ENCODE measurements at regions not wholly inside any gene's neighbourhood (a gene's known extent, or its start where the extent isn't known, plus 50 kb on each side); places are given as distances from the start of the nearest gene placed in this dataset.

DNA sequence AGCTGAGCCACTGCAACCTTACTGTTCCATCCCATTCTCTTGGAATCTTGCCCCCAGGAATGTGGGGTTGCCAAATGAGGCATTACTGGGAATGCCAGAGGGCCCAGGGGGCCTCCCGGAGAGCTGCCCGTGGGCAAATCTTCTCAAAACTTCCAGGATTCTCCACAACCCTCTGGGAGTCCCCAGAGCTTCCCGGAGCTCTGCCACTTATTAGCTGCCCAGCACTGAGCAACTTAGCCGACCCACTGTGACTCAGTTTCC, 306.0 kb downstream of the FOXL1 start:
- no peaks in the 10 kb centered on the region for H3K9me3 ChIP-seq (ENCODE audit: control insufficient read depth, insufficient read depth, low read depth, low read length)
- POLR2A ChIA-PET: no interaction called here
- no peaks in the 10 kb centered on the region; the same call in 1 of the 2 replicates for H3K4me1 ChIP-seq (ENCODE audit: control insufficient read depth, insufficient read depth, low read length)
- CTCF ChIA-PET: interaction anchor here (0.7 kb wide), 1 partner anchor 293 kb away, joined by 3 read pairs; no protein-coding TSS in a partner anchor
- TF ChIP-seq ZFP37 (tag by site-specific recombination; IDR thresholded peaks at IDR 0.05): no peak
- TF ChIP-seq ZNF239 (tag by site-specific recombination; IDR thresholded peaks at IDR 0.05): no peak
- TF ChIP-seq HOXC10 (CRISPR knock-in tag; IDR thresholded peaks at IDR 0.05): no peak
- TF ChIP-seq, protein P1, sequence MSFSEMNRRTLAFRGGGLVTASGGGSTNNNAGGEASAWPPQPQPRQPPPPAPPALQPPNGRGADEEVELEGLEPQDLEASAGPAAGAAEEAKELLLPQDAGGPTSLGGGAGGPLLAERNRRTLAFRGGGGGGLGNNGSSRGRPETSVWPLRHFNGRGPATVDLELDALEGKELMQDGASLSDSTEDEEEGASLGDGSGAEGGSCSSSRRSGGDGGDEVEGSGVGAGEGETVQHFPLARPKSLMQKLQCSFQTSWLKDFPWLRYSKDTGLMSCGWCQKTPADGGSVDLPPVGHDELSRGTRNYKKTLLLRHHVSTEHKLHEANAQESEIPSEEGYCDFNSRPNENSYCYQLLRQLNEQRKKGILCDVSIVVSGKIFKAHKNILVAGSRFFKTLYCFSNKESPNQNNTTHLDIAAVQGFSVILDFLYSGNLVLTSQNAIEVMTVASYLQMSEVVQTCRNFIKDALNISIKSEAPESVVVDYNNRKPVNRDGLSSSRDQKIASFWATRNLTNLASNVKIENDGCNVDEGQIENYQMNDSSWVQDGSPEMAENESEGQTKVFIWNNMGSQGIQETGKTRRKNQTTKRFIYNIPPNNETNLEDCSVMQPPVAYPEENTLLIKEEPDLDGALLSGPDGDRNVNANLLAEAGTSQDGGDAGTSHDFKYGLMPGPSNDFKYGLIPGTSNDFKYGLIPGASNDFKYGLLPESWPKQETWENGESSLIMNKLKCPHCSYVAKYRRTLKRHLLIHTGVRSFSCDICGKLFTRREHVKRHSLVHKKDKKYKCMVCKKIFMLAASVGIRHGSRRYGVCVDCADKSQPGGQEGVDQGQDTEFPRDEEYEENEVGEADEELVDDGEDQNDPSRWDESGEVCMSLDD (tag by site-specific recombination; IDR thresholded peaks at IDR 0.05): no peak
- TF ChIP-seq ZNF624 (tag by site-specific recombination; IDR thresholded peaks at IDR 0.05): no peak
- TF ChIP-seq ZNF707 (tag by site-specific recombination; IDR thresholded peaks at IDR 0.05): no peak
- no peak for TF ChIP-seq ZNF324 (tag by site-specific recombination; IDR thresholded peaks at IDR 0.05)
- no peak for TF ChIP-seq ZNF221 (tag by site-specific recombination; IDR thresholded peaks at IDR 0.05; ENCODE audit: borderline replicate concordance)
- TF ChIP-seq ZNF48 (tag by site-specific recombination; IDR thresholded peaks at IDR 0.05): no peak
- TF ChIP-seq ZNF549 (tag by site-specific recombination; IDR thresholded peaks at IDR 0.05): no peak
- TF ChIP-seq YY1 (tag by site-specific recombination; IDR thresholded peaks at IDR 0.05): no peak
- TF ChIP-seq ZNF416 (tag by site-specific recombination; IDR thresholded peaks at IDR 0.05): no peak
- no peak for TF ChIP-seq ZSCAN30 (tag by site-specific recombination; IDR thresholded peaks at IDR 0.05)
- TF ChIP-seq ZNF138 (tag by site-specific recombination; IDR thresholded peaks at IDR 0.05; ENCODE audit: borderline replicate concordance): no peak
- H3K4me3 ChIP-seq (ENCODE audit: low read depth, low read length): no peak overlapping the region
- H3K27ac ChIP-seq (ENCODE audit: extremely low read depth, low read depth, low read length): no peak overlapping the region
- no peaks in the 10 kb centered on the region for H3K36me3 ChIP-seq (ENCODE audit: control insufficient read depth in 2 of 2, insufficient read depth in 1 of 2, low read length in 2 of 2)

DNA sequence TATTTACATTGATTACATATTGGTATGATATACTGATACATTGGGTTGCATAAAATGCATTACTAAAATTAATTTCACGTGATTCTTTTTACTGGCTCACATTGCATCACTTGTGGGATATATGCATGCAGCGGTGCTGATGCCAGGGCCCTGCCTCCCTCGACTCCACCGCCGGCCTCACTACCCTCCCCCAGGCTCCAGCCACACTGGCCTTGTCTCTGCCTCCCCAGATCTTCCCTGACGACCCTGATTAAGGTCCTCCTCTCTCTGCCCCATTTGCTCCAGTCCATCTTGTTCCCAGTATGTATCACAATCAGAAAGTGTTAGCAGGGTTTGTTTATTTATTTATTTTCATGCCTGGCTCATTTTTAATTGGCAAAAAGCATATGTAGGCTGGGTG, 306.8 kb downstream of the FOXL1 start:
- ChIA-PET CTCF (interaction anchor here (0.7 kb wide), 1 partner anchor 294 kb away, joined by 3 read pairs; no protein-coding TSS in a partner anchor), POLR2A (no interaction called here)
- no peaks in the 10 kb centered on the region for H3K9me3 ChIP-seq (ENCODE audit: control insufficient read depth, insufficient read depth, low read depth, low read length)
- H3K4me3 ChIP-seq (ENCODE audit: low read depth, low read length): no peak overlapping the region
- H3K4me1 ChIP-seq (ENCODE audit: control insufficient read depth, insufficient read depth, low read length): no peaks in the 10 kb centered on the region; the same call in 1 of the 2 replicates
- H3K36me3 ChIP-seq (ENCODE audit: control insufficient read depth in 2 of 2, insufficient read depth in 1 of 2, low read length in 2 of 2): no peaks in the 10 kb centered on the region
- TF ChIP-seq, protein P1 (tag by site-specific recombination; IDR thresholded peaks at IDR 0.05): no peak
- TF ChIP-seq, protein P2, sequence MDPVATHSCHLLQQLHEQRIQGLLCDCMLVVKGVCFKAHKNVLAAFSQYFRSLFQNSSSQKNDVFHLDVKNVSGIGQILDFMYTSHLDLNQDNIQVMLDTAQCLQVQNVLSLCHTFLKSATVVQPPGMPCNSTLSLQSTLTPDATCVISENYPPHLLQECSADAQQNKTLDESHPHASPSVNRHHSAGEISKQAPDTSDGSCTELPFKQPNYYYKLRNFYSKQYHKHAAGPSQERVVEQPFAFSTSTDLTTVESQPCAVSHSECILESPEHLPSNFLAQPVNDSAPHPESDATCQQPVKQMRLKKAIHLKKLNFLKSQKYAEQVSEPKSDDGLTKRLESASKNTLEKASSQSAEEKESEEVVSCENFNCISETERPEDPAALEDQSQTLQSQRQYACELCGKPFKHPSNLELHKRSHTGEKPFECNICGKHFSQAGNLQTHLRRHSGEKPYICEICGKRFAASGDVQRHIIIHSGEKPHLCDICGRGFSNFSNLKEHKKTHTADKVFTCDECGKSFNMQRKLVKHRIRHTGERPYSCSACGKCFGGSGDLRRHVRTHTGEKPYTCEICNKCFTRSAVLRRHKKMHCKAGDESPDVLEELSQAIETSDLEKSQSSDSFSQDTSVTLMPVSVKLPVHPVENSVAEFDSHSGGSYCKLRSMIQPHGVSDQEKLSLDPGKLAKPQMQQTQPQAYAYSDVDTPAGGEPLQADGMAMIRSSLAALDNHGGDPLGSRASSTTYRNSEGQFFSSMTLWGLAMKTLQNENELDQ (tag by site-specific recombination; IDR thresholded peaks at IDR 0.05; ENCODE audit: low read depth): no peak
- TF ChIP-seq ZNF571 (tag by site-specific recombination; IDR thresholded peaks at IDR 0.05): no peak
- TF ChIP-seq OVOL3 (tag by site-specific recombination; IDR thresholded peaks at IDR 0.05): no peak
- no peak for TF ChIP-seq GLI2 (tag by site-specific recombination; IDR thresholded peaks at IDR 0.05; ENCODE audit: borderline replicate concordance, low read depth)
- TF ChIP-seq ZNF366 (tag by site-specific recombination; conservative IDR thresholded peaks at IDR 0.05): no peak
- TF ChIP-seq, protein P3, sequence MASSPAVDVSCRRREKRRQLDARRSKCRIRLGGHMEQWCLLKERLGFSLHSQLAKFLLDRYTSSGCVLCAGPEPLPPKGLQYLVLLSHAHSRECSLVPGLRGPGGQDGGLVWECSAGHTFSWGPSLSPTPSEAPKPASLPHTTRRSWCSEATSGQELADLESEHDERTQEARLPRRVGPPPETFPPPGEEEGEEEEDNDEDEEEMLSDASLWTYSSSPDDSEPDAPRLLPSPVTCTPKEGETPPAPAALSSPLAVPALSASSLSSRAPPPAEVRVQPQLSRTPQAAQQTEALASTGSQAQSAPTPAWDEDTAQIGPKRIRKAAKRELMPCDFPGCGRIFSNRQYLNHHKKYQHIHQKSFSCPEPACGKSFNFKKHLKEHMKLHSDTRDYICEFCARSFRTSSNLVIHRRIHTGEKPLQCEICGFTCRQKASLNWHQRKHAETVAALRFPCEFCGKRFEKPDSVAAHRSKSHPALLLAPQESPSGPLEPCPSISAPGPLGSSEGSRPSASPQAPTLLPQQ (tag by site-specific recombination; IDR thresholded peaks at IDR 0.05): no peak
- no peak overlapping the region for H3K27ac ChIP-seq (ENCODE audit: extremely low read depth, low read depth, low read length)
